ENCODE measurements at regions not wholly inside any gene's neighbourhood (a gene's known extent, or its start where the extent isn't known, plus 50 kb on each side); places are given as distances from the start of the nearest gene placed in this dataset.
"Not testable (repeated sequence)": the region's sequence is repeated elsewhere in the genome, so short reads cannot be mapped to it uniquely, and the experiment has no call there.

DNA sequence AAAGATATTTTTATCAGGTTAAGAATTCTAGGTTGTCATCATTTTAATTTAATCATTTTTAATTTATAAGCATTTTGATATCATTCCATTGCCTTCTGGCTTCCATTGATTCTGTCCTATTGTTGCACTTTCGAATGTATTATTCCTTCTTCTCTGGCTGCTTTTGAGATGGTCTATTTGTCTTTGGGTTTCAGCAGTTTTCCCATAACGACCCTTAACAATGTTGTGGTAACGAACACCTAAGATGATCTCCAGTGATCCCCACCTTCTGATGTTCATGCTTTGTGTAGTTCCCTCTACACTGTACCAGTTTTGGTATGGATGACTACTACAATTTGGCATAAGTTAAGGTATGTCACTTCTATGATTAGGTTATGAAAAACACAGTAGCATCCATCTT, 59.9 kb downstream of the MINAR1 start:
- intact Hi-C loops (cut with DNase I) = no loop called here

DNA sequence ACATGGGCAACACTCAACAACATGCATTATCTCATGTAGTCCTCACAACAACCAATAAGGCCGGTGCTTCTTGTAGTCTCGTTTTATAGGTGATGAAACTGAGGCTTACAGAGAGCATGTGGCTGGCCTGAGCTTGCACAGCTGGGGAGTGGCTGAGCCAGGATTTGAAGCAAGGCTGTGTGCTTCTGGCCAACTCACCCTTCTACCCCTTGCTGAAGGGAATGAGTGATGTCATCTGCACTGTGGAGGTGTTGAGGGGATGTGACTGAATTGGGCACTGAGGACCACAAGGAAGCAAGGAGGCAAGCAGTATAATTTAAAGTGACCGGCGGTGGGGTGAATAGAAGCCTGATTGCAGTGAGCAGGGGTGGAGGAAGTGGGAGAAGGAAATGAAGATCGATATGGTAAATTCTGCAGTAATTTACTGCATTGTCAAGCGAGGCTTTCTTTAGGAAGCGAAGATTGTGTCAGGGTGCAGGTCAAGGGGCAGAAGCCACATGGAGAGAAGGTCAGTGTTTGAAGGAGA, 62.3 kb downstream of the MINAR1 start:
- no peak for DNase-seq (ENCODE audit: low spot score)
- intact Hi-C loops (cut with DNase I) = no loop called here

More for the DNA sequence above, 59.9 kb downstream of the MINAR1 start:
- DNase-seq (ENCODE audit: low spot score) = no peak

DNA sequence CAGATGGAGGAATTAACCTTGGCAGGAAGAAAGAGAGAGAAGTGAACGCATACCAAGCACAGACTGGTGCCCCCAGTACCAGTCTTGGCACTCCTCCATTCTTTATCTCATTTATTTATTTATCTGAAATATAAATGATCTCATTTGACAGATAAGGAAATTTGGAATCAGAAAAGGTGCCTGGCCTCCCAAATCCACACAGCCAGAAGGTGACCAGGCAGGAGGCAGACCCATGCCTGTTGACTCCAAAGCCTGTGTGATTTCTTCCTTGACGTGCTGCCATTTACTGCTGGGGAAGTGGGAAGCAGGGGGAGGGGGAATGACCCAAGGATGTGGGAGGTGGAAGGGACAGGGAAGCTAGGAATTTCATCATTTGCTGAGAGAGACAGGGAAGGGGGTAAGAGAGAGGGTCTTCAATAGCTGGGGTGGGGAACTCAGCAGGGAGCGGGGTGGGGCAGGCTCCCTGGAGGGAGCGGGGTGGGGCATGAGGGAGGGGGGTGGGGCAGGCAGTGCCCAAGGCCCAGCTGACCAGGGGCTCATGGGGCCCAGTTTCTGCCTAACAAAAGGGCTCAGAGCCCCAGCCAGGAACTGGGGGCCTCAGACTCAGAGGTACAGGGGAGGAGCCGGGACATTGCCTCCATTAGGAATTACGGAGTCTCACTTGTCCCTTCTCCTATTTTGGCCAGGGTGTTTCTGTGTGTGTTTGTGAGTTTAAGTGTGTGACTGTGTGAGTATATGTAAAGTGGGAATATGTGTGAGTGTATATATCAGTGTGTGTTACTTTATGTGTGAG, 63.0 kb downstream of the MINAR1 start:
- intact Hi-C loops (cut with DNase I) = no loop called here
- DNase-seq (ENCODE audit: low spot score) = no peak

DNA sequence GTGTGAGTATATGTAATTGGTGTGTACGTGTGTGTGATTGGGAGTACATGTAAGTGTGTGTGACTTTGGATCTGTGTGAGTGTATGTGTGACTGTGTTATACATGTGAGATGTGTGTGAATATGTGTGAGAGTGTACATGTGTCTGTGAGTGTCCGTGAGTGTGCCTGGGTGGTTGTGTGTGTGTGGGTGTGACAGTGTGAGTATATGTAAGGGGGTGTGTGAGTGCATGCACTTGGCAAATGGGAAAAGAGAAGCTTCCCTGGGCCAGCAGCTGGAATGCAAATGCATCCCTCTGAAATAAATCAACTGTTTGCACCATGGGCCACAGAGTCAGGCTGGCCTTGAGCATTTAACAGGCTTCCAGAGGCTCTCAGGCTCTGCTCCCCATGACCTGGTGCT, 63.6 kb downstream of the MINAR1 start:
- intact Hi-C loops (cut with DNase I) = no loop called here
- no peak for DNase-seq (ENCODE audit: low spot score)

DNA sequence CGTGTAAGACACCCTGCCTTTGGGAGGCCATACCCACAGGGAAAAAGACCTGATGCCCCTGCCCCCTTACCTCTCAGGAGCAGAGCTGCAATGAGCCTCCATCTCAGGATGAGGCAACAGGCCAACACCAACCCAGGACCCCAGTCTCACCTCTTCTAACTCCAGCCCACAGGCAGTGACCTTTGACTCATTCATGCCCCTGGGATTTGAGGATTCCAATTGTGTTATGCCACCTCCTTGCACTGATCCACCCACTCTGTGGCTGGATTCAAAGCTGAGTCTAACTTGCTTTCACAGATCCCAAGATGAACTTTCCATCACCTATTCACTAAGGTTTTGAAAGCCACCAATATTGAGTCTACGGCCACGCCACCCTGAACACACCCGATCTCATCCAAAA, 64.7 kb downstream of the MINAR1 start:
- intact Hi-C loops (cut with DNase I) = no loop called here
- DNase-seq (ENCODE audit: low spot score) = no peak

DNA sequence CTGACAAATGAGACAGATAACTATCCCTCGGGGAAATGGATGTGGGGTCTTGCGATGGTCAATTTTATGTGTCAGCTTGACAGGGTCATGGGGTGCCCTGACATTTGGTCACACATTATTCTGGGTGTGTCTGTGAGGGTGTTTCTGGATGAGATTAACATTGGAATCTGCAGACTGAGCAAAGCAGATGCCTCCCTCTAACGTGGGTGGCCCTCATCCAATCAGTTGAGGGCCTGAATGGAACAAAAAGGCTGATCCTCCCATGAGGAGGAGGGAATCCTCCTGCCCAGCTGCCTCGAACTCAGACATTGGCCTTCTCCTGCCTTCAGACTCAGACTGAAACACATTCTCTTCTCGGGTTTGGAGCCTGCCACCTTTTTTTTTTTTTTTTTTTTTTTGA, 69.0 kb downstream of the MINAR1 start:
- DNase-seq (ENCODE audit: low spot score) = no peak
- intact Hi-C loops (cut with DNase I) = no loop called here

DNA sequence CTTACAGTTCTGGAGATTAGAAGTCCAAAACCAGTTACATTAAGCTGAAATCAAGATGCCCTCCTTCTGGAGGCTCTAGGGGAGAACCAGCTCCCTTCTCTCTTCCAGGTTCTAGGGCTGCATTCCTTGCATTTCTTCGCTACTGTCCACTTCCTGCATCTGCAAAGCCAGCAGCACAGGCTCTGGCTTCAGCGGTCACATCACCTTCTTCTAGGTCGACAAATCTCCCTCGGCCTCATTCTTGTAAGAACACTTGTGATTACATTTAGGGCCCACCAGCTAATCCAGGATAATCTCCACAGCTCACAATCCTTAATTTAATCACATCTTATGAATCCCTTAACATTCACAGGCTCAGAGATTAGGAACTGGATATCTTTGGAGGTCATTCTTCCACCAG, 73.8 kb downstream of the MINAR1 start:
- no peak for DNase-seq (ENCODE audit: low spot score)
- intact Hi-C loops (cut with DNase I) = no loop called here

DNA sequence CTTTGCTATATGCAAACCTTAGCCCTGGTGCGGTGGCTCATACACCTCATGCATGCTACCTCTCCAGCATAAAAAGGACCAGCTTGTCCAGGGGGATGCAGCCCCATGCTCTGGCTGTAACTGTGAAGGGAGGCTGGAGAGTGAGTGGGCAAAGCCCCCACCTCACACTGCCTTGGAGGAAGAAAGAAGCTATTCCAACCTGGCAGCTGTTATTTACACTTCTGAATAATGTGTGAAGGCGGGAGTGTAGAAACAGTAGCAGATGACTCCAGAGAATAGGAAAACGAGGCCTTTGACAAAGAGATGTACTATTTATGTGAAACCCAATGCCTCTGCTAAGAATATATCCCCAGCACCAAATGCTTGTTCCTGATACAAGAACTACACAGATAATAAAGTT, 80.7 kb downstream of the MINAR1 start:
- intact Hi-C loops (cut with DNase I) = not testable (repeated sequence)

DNA sequence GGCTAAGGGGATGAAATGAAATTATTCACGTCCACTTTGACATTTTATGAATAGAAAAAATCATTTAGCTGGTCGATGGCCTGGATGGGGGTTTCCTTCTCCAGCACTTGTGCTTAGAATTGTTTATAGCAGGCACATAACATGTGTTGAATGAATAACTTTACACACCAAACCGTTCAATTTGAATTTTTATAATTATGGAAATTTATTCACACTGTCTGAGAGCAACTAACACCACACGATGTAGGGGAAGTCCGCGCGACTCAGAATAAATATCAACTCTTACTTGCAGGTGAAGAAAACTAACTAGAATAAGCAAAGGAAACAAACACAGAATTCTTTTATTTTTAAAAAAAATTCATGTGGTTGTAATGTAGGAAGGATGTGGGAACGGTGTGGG, 81.3 kb downstream of the MINAR1 start:
- no peak for DNase-seq (ENCODE audit: low spot score)
- intact Hi-C loops (cut with DNase I) = no loop called here

More for the DNA sequence above, 80.7 kb downstream of the MINAR1 start:
- DNase-seq (ENCODE audit: low spot score) = not testable (repeated sequence)

DNA sequence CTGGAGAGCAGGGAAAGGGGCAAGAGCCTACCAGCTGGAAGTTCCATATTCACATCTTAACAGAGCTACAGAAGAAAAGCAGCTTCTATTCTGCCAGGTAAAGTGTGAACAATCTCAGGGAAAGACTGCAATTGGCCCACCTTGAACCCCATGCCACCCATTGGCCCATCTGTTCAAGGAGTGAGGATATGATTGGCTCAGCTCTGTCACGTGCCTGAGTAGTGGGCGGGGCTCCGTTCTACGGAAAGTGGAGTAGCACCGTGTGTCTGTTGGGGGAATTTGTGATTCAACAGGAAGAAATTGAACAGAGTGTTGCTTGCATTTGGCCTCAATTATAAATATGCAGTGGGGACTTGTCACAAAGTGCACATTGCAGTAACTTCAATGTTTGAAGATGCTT, 81.8 kb downstream of the MINAR1 start:
- no peak for DNase-seq (ENCODE audit: low spot score)
- intact Hi-C loops (cut with DNase I) = no loop called here

DNA sequence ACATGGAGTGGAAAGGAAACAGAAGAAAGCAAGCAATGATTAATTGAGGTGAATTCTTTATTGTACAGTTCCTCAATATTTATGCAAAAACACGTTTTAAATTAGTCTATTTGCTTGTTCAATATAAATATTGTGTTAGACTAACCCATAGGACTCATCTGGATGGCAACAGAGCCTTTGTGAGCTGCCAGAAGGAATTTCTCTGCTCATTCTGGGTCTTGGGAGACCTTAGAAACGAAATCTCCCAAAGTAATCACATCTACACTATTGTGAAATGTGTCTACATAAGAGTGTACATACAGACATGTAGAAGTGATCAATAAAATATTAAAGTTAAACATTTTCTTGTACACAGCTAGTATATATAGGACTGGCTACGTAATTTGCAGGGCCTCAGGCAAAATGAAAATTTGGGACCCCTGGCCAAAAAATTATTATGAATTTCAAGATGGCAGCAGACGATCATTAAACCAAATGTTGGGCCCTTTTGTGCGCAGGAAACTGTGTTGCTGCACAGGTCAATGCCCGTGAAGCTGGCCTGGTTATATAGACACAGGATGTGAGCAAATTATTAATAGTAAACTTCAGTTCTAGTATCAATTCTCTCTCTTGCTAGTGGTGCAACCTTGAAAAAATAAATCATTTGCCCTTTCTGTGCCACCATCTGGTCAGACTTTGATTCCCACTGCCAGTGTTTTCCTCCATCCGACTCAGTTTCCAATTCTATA, 83.3 kb downstream of the MINAR1 start:
- intact Hi-C loops (cut with DNase I) = no loop called here
- no peak for DNase-seq (ENCODE audit: low spot score)

DNA sequence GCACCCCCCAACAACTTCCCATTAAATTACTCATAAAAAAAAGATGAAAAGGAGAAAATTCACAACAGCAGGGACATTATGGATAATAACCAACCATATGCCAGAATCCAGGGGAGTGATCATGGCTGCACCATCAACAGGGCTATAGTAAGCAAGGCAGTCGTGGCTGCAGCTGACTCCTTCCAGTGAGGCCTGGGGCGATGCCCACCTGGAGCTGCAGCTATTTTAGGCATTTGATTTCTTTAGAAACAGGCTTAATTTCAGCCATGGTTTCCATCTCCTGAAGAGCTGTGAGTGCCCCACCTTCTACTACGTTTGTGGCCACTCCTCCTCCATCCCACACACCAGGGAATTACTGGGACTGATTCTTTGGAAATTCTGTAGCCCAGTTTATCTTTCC, 84.0 kb downstream of the MINAR1 start:
- no peak for DNase-seq (ENCODE audit: low spot score)
- intact Hi-C loops (cut with DNase I) = no loop called here

DNA sequence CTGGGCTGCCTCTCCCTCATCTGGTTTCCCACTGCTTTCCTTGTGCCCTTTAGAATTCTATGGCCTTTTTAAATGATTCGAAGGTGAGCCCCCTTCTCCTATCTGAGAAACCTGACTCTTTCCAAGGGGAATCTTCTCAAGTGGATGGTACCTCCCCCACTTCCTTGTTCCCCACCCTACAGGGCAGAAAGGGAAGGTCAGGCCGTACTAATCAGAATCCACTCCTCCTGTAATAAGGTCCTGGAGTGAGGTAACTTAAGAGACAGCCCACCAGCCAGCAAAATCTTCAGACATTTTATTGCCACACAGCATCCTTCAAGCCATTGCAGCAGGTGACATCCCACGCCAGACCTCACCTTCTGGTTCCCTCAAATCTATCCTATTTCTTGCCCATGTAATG, 84.5 kb downstream of the MINAR1 start:
- intact Hi-C loops (cut with DNase I) = no loop called here

DNA sequence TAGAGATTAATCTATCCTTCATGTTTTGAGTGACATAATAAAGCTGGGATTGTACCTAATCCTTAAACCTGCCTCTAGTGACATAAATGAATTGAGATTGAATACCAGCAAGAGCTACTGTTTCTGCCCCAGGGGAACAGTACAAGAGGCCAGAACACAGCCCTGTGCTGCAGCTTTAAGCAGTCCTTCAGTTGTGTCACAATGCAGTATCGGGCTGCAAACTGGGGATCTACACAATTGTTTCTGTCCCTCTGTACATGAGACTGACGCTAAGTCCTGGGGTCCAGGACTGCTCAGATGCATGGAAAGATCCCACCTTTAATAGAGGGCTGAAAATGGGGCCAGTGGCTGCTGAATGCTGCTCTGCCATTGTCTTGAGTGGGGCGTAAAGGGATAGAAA, 87.5 kb downstream of the MINAR1 start:
- intact Hi-C loops (cut with DNase I) = no loop called here
- no peak for DNase-seq (ENCODE audit: low spot score)

More for the DNA sequence above, 84.5 kb downstream of the MINAR1 start:
- no peak for DNase-seq (ENCODE audit: low spot score)

DNA sequence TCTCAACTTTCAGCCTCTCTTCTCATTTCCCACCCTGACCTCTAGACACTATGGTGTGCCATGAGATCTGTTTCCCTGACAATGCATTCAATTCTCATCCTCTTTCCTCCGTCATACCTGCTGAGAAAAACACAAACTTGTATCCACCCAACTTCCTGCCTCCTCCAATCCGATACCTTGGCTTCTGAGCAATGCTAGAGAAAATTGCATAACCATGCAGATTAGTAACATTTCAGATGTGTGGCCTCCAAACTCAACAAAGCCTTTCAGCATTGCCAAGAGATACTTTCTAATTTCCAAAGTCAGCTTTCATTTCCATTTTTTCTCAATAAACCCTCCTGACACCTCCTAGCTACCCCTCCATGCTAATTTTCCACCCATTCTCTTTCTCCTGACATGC, 88.5 kb downstream of the MINAR1 start:
- intact Hi-C loops (cut with DNase I) = no loop called here
- no peak for DNase-seq (ENCODE audit: low spot score)

DNA sequence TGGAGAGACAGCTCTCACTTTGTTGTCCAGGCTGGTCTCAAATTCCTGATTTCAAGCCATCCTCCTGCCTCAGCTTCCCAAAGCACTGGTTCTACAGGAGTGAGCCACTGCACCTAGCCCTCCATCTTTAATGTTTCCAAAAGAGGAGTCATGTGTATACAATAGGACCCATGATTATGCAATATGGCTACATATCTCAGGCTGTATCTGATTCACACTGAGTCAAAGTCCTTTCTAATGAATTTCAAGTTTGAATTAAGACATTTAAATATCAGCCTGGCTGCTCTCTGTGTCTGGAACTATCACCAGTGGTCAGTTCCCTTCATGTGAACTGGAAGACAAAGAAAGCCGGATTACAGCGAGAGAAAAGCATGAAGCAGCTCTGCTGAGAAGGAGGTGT, 90.5 kb downstream of the MINAR1 start:
- intact Hi-C loops (cut with DNase I) = no loop called here
- no peak for DNase-seq (ENCODE audit: low spot score)

DNA sequence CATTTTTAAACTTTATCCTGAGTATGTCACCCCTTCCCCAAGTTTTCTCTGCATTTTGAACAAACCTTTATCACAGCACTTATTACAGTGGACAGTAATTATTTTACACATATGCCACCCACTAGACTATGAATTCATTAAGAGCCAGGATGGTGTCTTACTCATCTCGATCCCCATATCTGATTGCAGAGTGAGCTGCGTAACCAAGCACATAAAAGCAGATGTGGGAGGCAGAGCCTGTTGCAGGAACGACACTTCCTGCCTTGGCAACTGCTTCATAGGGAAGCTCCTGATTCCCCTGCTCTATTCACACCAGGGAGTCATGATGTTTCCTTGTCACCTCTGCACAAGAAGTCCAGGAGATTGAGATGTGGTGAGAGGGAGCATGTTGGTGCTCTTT, 91.1 kb downstream of the MINAR1 start:
- intact Hi-C loops (cut with DNase I) = no loop called here
- no peak for DNase-seq (ENCODE audit: low spot score)

DNA sequence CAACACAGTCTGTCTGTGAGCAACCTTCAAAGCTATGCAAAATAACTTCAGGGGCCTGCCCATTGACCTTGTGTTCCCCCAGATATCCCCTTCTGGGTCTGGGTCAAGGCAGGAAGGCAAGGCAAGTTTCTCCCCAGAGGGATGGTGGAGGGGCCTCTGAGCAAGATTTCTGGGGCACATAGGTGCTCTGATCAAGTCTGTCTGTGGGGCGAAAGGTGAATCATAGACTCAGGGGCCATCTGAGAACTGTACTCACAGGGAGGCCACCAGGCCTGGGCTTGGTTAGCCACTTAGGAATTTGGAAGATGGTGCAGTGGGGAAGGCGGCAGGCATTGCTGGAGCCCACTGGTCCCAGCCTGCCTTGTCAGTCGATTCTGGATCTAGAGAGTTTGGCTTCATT, 92.4 kb downstream of the MINAR1 start:
- DNase-seq (ENCODE audit: low spot score) = no peak
- intact Hi-C loops (cut with DNase I) = no loop called here

DNA sequence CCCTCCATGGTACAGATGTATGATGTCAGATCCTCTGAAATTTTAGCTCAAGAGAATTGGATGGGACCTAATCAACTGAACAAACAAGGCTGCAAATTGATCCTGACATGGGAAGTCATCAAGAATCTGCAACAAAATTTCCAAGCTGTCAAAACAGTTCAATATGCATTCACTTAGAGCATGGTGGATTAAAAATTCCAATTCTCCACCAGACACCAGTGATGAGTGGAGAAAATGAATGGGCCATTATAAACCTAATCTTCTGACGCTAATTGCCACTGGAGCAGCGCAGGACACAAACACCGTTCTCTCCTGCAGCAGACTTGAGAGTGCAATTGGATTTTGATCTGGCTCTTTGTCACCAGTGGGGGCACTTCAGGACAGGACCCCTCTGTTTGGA, 94.2 kb downstream of the MINAR1 start:
- no peak for DNase-seq (ENCODE audit: low spot score)
- intact Hi-C loops (cut with DNase I) = no loop called here

DNA sequence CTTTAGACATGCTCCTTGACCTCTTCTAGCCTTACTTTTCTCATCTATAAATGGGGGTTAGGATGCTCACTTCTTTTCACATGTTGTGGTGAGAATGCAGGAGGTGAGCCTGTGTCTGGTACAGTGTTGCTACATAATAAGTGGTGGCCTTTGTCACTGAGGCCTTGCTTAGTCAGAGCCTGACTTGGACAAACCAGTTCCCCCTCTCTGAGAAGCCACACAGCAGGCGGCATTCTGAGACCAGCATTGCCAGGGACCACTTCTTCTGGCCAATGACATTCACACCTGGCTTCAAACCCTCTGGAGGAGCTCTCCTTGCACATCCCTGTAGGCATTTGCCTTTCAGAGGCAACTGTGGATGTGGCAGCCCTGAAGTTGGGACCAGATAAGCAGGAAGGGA, 95.7 kb downstream of the MINAR1 start:
- DNase-seq (ENCODE audit: low spot score) = no peak
- intact Hi-C loops (cut with DNase I) = no loop called here
